ENCODE measurements at regions not wholly inside any gene's neighbourhood (a gene's known extent, or its start where the extent isn't known, plus 50 kb on each side); places are given as distances from the start of the nearest gene placed in this dataset.
"Not testable (repeated sequence)": the region's sequence is repeated elsewhere in the genome, so short reads cannot be mapped to it uniquely, and the experiment has no call there.

GRCh38 chr14:38605193-38606114 lies 349.6 kb upstream of the CLEC14A start:
- no peak for TF ChIP-seq CTCF (IDR thresholded peaks at IDR 0.05; ENCODE audit: extremely low read depth, missing control alignments)
- DNase-seq (ENCODE audit: low spot score), result no peak

- DNase-seq (ENCODE audit: low spot score), result not testable (repeated sequence)
Observed at GRCh38 chr14:38600572-38600971, 344.7 kb upstream of the CLEC14A start.

GRCh38 chr14:38593476-38593875 lies 337.6 kb upstream of the CLEC14A start:
- no peak for TF ChIP-seq CTCF (IDR thresholded peaks at IDR 0.05; ENCODE audit: extremely low read depth, missing control alignments)
- no peak for DNase-seq (ENCODE audit: low spot score)

- no peak for TF ChIP-seq CTCF (IDR thresholded peaks at IDR 0.05; ENCODE audit: extremely low read depth, missing control alignments)
- DNase-seq (ENCODE audit: low spot score), result no peak
Observed at GRCh38 chr14:38592764-38593442, 337.0 kb upstream of the CLEC14A start.

GRCh38 chr14:38589747-38590350 lies 334.0 kb upstream of the CLEC14A start:
- no peak for TF ChIP-seq CTCF (IDR thresholded peaks at IDR 0.05; ENCODE audit: extremely low read depth, missing control alignments)
- no peak for DNase-seq (ENCODE audit: low spot score)

GRCh38 chr14:38583471-38583870 lies 327.6 kb upstream of the CLEC14A start:
- no peak for DNase-seq (ENCODE audit: low spot score)
- TF ChIP-seq CTCF (IDR thresholded peaks at IDR 0.05; ENCODE audit: extremely low read depth, missing control alignments), result no peak

- no peak for TF ChIP-seq CTCF (IDR thresholded peaks at IDR 0.05; ENCODE audit: extremely low read depth, missing control alignments)
- no peak for DNase-seq (ENCODE audit: low spot score)
Observed at GRCh38 chr14:38578278-38578681, 322.4 kb upstream of the CLEC14A start.

Data from GM20000 (cell line).